Mononuclear cell (primary cell): ENCODE measurements at regions not wholly inside any gene's neighbourhood (a gene's known extent, or its start where the extent isn't known, plus 50 kb on each side); places are given as distances from the start of the nearest gene placed in this dataset.
"Not testable (repeated sequence)": the region's sequence is repeated elsewhere in the genome, so short reads cannot be mapped to it uniquely, and the experiment has no call there.

Experiments used
- H3K27me3 ChIP-seq: 2 replicates; pipeline ENCODE4 v1.6.0; 2011; ENCODE audit warnings: low read length, control low read depth; ENCODE audit not compliant: insufficient read depth
- H3K4me1 ChIP-seq: 2 replicates; pipeline ENCODE4 v1.5.1; 2011; ENCODE audit warnings: mild to moderate bottlenecking, low read length, control low read depth; ENCODE audit not compliant: insufficient read depth
- H3K4me3 ChIP-seq: 2 replicates; pipeline ENCODE4 v1.5.1; 2011; ENCODE audit warnings: mild to moderate bottlenecking, low read length, moderate library complexity
- H3K9me3 ChIP-seq: 2 replicates; pipeline ENCODE4 v1.5.1; 2011; ENCODE audit warnings: low read depth, mild to moderate bottlenecking, control low read depth, low read length

DNA sequence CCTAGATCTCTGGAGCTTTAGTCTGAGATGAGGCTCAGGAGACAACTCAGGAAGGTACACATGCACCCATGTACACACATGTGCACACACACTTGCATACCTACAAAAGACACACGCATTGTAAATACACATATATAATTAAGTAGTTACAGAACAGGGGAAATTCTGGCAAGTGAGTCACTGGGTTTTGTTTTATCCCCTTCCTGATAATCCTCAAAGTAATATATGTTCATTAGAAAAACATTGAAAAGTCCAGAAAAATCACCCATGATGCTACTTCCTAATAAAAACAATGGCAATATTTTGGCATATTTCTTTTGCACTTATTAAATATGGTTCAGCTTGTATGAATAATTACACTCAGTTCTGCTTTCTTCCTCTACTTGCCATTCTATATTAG lies 115.3 kb upstream of the ECI2 start:
- Histone ChIP-seq H3K9me3 (peaks cover 10% of the 10 kb centered on the region), H3K4me1 (no peaks in the 10 kb centered on the region), H3K27me3 (peaks cover 4% of the 10 kb centered on the region), H3K4me3 (no peak overlapping the region)

DNA sequence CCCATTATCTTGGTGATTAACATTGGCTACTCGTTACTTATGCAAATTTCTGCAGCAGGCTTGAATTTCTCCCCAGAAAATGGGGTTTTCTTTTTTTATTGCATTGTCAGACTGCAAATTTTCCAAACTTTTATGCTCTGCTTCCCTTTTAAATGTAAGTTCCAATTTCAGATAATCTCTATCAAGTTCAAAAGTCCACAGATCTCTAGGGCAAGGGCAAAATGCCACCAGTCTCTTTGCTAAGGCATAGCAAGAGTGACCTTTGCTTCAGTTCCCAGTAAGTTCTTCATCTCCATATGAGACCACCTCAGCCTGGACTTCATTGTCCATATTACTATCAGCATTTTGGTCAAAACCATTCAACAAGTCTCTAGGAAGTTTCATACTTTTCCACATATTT lies 108.5 kb upstream of the ECI2 start:
- H3K9me3 ChIP-seq, H3K4me1 ChIP-seq, H3K27me3 ChIP-seq, H3K4me3 ChIP-seq: not testable (repeated sequence)

DNA sequence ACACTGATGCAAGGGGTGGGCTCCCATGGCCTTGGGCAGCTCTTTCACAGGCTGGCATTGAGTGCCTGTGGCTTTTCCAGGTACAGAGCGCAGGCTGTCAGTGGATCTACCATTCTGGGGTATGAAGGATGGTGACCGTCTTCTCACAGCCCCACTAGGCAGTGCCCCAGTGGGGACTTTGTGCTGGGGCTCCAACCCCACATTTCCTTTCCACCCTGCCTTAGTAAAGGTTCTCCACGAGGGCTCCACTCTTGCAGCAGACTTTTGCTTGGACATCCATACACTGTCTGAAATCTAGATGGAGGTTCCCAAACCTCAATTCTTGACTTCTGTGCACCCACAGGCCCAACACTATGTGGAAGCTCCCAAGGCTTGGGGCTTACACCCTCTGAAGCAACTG lies 107.9 kb upstream of the ECI2 start:
- no peaks in the 10 kb centered on the region for H3K4me1 ChIP-seq
- no peaks in the 10 kb centered on the region for H3K9me3 ChIP-seq
- no peaks in the 10 kb centered on the region for H3K27me3 ChIP-seq
- H3K4me3 ChIP-seq: no peak overlapping the region

DNA sequence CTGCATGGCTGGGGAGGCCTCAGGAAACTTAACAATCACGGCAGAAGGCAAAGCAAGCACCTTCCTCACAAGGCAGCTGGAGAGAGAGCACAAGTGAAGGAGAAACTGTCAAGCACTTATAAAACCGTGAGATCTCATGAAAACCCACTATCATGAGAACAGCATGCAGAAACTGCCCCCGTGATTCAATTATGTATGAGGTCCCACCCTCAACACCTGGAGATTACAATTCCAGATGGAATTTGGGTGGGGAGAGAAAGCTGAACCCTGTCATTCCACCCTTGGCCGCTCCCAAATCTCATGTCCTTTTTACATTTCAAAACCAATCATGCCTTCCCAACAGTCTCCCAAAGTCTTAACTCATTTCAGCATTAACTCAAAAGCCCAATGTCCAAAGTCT lies 107.2 kb upstream of the ECI2 start:
- Histone ChIP-seq H3K4me1 (no peaks in the 10 kb centered on the region), H3K27me3 (no peaks in the 10 kb centered on the region), H3K4me3 (no peak overlapping the region), H3K9me3 (no peaks in the 10 kb centered on the region)

DNA sequence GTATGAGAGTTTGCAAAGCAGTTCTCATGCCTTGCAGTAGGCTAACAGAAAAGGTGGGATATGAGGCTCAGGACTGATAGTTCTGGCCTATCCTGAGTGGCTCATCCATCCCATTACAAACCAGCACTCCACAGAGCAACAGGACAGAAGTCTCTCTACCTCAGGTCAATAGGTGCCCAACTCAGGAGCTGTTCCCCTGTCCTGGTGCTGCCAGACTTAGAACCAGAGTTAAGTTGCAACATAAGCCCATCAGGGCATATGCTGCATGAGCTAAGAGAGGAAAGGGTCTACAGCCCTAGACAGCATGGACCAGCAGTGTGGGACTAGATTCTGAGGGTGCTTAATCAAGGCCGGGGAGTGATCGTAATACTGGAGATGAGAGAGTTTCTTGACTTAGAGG lies 104.8 kb upstream of the ECI2 start:
- Histone ChIP-seq H3K4me1 (no peaks in the 10 kb centered on the region), H3K4me3 (no peak overlapping the region), H3K9me3 (no peaks in the 10 kb centered on the region), H3K27me3 (no peaks in the 10 kb centered on the region)

DNA sequence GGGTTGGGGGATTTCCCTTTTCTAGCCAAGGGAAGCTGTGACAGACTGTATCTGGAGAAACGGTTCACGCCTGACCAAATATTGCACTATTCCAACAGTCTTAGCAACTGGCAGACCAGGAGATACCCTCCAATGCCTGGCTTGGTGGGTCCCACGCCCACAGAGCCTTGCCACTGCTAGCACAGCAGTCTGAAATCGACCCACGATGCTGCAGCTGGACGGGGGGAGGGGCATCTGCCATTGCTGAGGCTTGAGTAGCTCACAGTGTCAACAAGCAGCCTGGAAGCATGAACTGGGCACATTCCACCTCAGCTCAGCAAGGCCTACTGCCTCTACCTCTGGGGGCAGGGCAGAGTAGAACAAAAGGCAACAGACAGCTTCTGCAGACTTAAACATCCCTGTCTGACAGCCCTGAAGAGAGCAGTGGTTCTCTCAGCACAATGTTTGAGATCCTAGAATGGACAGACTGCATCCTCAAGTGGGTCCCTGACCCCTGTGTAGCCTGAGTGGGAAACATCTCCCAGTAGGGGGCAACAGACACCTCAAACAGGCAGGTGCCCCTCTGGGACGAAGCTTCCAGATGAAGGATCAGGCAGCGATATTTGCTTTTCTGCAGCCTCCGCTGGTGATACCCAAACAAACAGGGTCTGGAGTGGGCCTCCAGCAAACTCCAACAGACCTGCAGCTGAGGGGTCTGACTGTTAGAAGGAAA lies 89.9 kb upstream of the ECI2 start:
- no peaks in the 10 kb centered on the region for H3K27me3 ChIP-seq
- no peaks in the 10 kb centered on the region for H3K9me3 ChIP-seq
- no peaks in the 10 kb centered on the region for H3K4me1 ChIP-seq
- H3K4me3 ChIP-seq: no peak overlapping the region

DNA sequence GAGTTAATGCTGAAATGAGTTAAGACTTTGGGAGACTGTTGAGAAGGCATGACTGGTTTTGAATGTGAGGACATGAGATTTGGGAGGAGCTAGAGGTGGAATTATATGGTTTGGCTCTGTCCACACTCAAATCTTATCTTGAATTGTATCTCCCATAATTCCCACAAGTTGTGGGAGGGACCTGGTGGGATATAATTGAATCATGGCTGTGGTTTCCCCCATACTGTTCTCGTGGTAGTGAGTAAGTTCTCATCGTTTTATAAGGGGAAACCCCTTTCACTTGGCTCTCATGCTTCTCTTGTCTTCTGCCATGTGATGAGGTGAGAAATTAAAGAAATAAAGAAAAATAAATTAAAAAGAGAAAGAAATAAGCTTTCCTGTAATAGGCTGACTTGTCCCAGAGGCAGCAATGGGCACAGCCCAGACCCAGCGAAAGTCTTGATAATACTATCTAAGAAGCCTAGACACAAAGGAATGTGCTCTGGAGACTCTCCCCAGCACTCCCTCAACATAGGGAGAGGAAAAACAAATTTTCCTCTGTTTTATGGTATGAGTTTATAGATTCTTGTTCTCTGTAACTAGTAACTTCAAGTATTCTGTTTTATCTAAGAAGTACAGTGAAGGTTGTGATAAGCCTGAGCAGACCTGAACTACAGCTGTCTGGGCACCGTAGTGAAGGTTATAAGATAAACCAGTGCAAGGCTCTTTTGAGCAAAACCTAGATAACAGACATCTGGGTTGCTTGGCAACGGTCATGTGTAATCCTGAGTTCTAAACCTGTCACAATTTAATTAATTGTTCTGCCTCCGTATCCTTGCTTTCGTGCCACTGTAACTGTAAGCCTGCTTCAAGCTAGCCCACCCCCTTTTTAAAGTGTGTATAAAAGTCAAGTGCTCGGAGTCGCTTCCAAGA lies 88.9 kb upstream of the ECI2 start:
- Histone ChIP-seq H3K9me3 (no peaks in the 10 kb centered on the region), H3K4me1 (no peaks in the 10 kb centered on the region), H3K27me3 (no peaks in the 10 kb centered on the region), H3K4me3 (no peak overlapping the region)

DNA sequence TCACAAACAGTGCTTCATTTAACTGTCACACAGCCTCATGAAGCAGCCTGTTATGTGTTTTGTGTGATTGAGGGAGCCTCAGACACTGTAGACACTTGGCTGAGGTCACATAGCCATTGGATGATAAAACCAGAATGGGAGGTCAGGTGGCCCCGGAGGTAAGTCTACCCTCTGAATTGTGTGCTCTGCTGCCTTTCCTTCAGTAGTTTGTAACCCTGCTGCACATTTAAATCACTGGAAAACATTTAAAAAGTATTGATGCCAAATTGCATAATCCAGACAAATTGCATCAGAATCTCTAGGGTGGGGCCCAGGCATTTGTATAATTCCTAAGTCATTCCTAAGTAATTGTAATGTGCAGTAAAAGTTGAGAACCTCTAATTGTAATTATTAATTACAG lies 85.2 kb upstream of the ECI2 start:
- H3K27me3 ChIP-seq: no peaks in the 10 kb centered on the region
- H3K4me1 ChIP-seq: no peaks in the 10 kb centered on the region
- no peak overlapping the region for H3K4me3 ChIP-seq
- H3K9me3 ChIP-seq: no peaks in the 10 kb centered on the region

DNA sequence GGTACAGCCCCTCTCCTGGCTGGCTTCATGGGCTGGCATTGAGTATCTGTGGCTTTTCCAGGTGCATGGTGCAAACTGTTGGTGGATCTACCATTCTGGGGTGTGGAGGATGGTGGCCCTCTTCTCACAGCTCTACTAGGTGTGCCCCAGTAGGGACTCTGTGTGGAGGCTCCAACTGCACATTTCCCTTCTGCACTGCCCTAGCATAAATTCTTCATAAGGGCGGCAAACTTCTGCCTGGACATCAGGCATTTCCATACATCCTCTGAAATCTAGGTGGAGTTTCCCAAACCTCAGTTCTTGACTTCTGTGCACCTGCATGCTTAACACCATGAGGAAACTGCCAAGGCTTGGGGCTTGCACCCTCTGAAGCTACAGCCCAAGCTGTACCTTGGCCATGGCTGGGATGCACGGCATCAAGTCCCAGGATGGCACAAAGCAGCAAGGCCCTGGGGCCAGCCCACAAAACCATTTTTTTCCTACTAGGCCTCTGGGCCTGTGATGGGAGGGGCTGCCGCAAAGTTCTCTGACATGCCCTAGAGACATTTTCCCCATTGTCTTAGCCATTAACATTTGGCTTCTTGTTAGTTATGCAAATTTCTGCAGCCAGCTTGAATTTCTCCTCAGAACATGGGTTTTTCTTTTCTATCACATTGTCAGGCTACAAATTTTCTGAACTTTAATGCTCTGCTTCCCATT lies 83.4 kb upstream of the ECI2 start:
- H3K4me1 ChIP-seq, H3K4me3 ChIP-seq, H3K9me3 ChIP-seq, H3K27me3 ChIP-seq: not testable (repeated sequence)

DNA sequence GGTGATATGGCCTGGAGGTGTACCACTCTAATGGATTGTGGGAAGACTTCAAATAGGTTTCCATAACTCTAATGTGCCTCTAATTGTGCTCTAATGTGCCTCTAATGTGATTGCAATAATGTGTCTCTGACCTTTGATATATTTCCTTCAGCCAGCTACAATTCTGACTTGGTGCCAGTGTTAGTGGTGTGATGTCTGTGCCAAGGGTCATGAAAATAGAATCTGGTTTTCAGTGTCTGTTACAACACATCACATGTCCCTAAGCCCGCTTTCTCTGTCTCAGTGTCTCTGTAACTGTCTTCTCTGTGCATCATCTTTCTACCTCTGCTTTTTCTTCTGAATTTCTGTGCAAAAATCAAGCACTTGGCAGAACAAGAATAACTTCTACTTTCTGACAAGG lies 77.2 kb upstream of the ECI2 start:
- Histone ChIP-seq H3K27me3 (no peaks in the 10 kb centered on the region), H3K9me3 (no peaks in the 10 kb centered on the region), H3K4me1 (peaks cover 23% of the 10 kb centered on the region), H3K4me3 (no peak overlapping the region)

DNA sequence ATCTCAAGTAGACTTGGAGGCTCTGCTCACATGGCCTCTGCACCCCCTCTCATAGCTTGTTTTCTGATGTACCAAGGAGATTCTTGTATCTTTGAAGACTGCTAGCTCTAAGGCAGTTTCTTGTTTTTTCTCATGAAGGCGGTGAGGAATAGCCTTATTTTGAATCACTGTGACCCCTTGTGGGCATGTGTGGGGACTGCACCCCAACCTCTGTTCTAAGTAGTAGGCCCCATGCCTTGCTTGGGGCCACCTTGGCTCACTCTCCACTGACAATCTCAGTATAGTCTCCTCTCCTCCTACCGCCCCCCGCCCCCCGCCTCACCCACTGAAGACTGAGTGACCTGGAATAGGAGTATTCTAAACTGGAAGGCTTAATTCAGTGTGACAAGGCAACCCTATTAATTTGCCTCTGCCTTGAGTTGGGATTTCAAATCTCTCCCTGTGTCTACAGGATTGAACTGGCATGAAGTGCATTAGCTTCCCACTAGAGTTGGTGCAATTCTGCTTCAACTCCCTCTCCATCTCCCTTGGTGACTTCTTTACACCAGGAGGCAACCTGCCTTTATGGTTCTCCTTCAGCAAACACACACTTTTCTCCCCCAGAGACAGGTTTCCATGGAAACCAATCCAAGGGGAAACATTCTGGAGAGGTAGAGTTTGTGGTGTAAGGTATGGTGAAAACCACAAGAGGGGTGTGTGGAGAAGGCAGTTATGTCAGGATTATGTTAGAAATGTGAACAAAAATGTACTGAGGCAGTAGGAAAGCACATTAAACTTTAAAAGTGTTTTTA lies 75.4 kb upstream of the ECI2 start:
- Histone ChIP-seq H3K4me1 (peaks cover 23% of the 10 kb centered on the region), H3K27me3 (no peaks in the 10 kb centered on the region), H3K4me3 (no peak overlapping the region), H3K9me3 (no peaks in the 10 kb centered on the region)

DNA sequence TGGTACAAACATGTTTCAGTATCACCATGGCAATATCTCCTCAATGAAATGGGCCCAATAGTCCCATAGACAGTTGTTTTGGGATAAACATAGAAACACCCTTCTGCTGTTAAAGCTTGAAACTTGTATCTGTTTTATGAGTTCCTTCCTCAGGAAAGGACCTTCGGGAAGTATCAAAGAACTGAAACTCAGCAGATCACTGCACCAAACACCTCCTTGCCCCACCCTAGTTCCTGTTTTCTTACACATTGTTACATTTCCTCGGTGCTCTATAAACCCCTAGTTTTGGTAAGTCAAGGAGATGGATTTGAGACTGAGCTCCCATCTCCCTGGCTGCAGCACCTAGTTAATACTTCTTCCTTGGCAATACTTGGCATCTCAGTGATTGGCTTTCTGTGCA lies 73.8 kb upstream of the ECI2 start:
- Histone ChIP-seq H3K27me3 (no peaks in the 10 kb centered on the region), H3K4me3 (no peak overlapping the region), H3K4me1 (peaks cover 23% of the 10 kb centered on the region), H3K9me3 (no peaks in the 10 kb centered on the region)

DNA sequence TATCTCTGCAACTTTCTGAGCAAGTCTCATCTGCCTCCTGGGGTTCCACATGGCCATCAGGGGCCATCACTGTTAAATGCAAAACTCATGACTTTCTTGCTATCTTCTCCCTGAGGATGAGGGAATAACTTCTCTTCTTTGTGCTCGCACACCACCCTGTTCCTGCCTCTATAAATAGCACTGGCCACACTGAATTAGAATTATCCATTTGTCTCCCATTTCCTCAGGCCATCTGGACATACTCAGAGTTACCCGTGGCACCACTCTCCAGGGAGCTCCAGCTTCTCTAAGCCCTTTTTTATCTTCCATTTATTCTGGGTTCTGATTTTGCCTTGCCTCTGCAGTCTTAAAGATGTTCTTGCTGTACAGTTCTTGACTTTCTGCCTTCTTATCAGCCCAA lies 72.8 kb upstream of the ECI2 start:
- Histone ChIP-seq H3K4me3 (no peak overlapping the region), H3K9me3 (no peaks in the 10 kb centered on the region), H3K27me3 (no peaks in the 10 kb centered on the region), H3K4me1 (peaks cover 23% of the 10 kb centered on the region)

DNA sequence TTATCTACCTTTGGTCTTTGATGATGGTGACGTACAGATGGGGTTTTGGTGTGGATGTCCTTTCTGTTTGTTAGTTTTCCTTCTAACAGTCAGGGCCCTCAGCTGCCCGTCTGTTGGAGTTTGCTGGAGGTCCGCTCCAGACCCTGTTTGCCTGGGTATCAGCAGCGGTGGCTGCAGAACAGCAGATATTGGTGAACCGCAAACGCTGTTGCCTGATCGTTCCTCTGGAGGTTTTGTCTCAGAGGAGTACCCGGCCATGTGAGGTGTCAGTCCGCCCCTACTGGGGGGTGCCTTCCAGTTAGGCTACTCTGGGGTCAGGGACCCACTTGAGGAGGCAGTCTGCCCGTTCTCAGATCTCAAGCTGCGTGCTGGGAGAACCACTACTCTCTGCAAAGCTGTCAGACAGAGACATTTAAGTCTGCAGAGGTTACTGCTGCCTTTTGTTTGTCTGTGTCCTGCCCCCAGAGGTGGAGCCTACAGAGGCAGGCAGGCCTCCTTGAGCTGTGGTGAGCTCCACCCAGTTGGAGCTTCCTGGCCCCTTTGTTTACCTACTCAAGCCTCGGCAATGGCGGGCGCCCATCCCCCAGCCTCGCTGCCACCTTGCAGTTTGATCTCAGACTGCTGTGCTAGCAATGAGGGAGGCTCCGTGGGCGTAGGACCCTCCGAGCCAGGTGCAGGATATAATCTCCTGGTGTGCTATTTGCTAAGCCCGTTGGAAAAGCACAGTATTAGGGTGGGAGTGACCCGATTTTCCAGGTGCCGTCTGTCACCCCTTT lies 68.5 kb upstream of the ECI2 start:
- not testable (repeated sequence) for H3K4me3 ChIP-seq, H3K4me1 ChIP-seq, H3K27me3 ChIP-seq, H3K9me3 ChIP-seq
